ENCODE measurements at regions not wholly inside any gene's neighbourhood (a gene's known extent, or its start where the extent isn't known, plus 50 kb on each side); places are given as distances from the start of the nearest gene placed in this dataset.

DNA sequence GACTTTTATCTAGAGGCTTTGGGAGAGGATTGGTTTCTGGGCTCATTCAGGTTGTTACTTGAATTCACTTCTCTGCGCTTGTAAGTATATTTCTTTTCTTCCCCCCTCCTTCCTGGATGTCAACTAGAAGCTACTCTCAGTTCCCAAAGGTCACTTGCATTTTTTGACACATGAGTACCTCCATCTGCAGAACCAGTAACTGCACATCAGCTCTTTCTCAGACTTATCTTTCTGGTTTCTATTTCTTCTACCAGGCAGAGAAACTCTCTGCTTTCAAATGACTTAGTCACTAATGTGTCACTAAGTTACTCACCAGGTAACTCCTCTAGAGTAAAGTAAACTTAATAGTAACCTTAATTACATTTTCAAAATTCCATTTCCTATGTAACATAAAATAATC, 773.0 kb upstream of the LUZP2 start:
- ChIA-PET CTCF (no interaction called here), POLR2A (no interaction called here)
- TF ChIP-seq, protein P1, sequence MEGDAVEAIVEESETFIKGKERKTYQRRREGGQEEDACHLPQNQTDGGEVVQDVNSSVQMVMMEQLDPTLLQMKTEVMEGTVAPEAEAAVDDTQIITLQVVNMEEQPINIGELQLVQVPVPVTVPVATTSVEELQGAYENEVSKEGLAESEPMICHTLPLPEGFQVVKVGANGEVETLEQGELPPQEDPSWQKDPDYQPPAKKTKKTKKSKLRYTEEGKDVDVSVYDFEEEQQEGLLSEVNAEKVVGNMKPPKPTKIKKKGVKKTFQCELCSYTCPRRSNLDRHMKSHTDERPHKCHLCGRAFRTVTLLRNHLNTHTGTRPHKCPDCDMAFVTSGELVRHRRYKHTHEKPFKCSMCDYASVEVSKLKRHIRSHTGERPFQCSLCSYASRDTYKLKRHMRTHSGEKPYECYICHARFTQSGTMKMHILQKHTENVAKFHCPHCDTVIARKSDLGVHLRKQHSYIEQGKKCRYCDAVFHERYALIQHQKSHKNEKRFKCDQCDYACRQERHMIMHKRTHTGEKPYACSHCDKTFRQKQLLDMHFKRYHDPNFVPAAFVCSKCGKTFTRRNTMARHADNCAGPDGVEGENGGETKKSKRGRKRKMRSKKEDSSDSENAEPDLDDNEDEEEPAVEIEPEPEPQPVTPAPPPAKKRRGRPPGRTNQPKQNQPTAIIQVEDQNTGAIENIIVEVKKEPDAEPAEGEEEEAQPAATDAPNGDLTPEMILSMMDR (IDR thresholded peaks at IDR 0.05) = no peak
- DNase-seq (no peak), ATAC-seq (ENCODE audit: low read depth) (no peak)
- H3K27ac Mint-ChIP-seq = no peak overlapping the region
- intact Hi-C loops (cut with micrococcal nuclease) = no loop called here
- H3K4me3 Mint-ChIP-seq = no peak overlapping the region
- H3K4me1 Mint-ChIP-seq = no peaks in the 10 kb centered on the region
- no peaks in the 10 kb centered on the region for H3K36me3 Mint-ChIP-seq (ENCODE audit: low read depth)
- H3K27me3 Mint-ChIP-seq = no peaks in the 10 kb centered on the region
- peaks cover 3% of the 10 kb centered on the region for H3K9me3 Mint-ChIP-seq

DNA sequence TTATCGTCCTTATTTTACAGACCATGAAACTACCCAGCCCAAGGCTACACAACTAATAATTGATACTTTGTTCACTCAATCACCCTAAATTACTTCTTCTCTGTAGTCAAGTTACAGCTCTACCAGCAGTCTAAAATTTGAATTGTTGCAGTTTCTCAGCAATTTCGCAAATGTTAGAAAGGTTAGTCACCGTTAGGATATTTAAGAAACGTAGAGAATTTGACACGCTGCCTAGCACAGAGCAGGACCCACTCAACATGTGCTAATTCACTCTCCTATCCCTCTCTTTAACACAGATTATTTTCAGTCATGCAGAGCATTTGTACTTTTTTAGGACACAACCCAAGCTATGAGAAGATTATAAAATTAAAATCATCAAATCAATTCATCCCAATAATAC, 771.1 kb upstream of the LUZP2 start:
- DNase-seq = no peak

DNA sequence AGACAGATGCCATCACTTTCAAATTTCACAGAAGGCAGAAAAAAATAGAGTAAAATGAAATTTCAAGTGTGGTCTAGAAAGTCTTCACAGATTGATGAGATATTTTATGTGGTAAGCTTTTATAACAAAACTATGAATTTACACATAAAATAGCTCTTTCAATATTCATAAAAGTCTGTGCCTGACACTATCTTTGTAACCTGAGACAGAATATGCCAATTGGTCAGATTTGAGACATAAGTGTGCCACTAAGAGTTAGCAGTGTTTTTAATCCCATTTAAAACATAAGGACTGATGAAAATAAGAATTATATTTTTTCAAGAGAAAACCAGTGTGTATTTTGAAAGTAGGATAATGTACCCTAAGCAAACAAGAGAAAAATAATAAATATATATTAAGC, 769.5 kb upstream of the LUZP2 start:
- no peaks in the 10 kb centered on the region for H3K27me3 Mint-ChIP-seq
- ChIA-PET CTCF (no interaction called here), POLR2A (no interaction called here)
- no peaks in the 10 kb centered on the region for H3K9me3 Mint-ChIP-seq
- H3K36me3 Mint-ChIP-seq (ENCODE audit: low read depth) = no peaks in the 10 kb centered on the region
- intact Hi-C loops (cut with micrococcal nuclease) = no loop called here
- no peak for ATAC-seq (ENCODE audit: low read depth)
- H3K27ac Mint-ChIP-seq = no peak overlapping the region
- no peak for DNase-seq
- H3K4me3 Mint-ChIP-seq = no peak overlapping the region
- H3K4me1 Mint-ChIP-seq = no peaks in the 10 kb centered on the region
- TF ChIP-seq, protein P1 (IDR thresholded peaks at IDR 0.05) = no peak

More for the DNA sequence above, 771.1 kb upstream of the LUZP2 start:
- CTCF ChIA-PET = no interaction called here
- Mint-ChIP-seq H3K4me1 (no peaks in the 10 kb centered on the region), H3K27me3 (no peaks in the 10 kb centered on the region), H3K9me3 (no peaks in the 10 kb centered on the region), H3K4me3 (no peak overlapping the region), H3K36me3 (ENCODE audit: low read depth) (no peaks in the 10 kb centered on the region), H3K27ac (no peak overlapping the region)
- POLR2A ChIA-PET = no interaction called here
- TF ChIP-seq, protein P1 (IDR thresholded peaks at IDR 0.05) = no peak
- intact Hi-C loops (cut with micrococcal nuclease) = no loop called here
- ATAC-seq (ENCODE audit: low read depth) = no peak

DNA sequence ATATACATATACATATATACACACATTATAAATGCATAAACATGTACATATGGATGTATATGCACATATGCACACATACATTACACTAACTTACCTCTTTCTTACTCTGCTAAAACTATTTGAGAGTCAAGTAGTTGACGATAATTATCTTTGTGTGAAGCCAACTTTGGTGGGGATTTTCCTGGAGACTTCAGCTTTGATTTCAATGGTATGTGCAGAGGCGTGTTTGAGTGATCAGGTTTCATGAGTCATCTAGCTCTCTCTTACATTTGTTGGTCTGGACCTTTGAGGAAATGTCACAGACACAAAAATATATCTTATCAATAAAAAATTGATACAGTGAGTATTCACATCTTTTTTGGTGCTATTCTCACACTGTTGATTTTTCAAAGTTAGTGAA, 769.1 kb upstream of the LUZP2 start:
- TF ChIP-seq, protein P1 (IDR thresholded peaks at IDR 0.05) = no peak
- ChIA-PET CTCF (no interaction called here), POLR2A (no interaction called here)
- Mint-ChIP-seq H3K4me3 (no peak overlapping the region), H3K27ac (no peak overlapping the region), H3K9me3 (no peaks in the 10 kb centered on the region), H3K27me3 (no peaks in the 10 kb centered on the region), H3K4me1 (no peaks in the 10 kb centered on the region), H3K36me3 (ENCODE audit: low read depth) (no peaks in the 10 kb centered on the region)
- intact Hi-C loops (cut with micrococcal nuclease) = no loop called here
- no peak for ATAC-seq (ENCODE audit: low read depth)
- DNase-seq = no peak

DNA sequence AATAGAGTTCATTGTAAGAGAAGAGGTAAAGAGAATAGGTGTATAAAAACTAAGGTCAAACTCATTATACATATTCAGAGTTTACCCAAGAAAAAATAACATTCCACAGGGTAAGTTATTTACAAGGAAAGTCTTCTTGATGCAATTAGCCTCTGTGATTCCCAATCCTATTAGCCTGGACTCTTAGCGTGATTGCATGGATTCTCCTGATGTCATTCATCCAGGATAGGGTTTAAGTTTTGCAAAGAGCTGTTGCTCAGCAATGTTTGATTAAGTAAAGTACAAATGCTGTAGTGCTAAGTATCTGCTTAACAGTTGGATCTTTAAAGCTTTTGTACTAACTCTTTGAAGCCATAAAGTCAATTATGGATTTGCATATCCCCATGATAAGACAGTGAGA, 767.8 kb upstream of the LUZP2 start:
- ChIA-PET POLR2A (no interaction called here), CTCF (no interaction called here)
- H3K27ac Mint-ChIP-seq = no peak overlapping the region
- H3K4me3 Mint-ChIP-seq = no peak overlapping the region
- DNase-seq (no peak), ATAC-seq (ENCODE audit: low read depth) (no peak)
- TF ChIP-seq, protein P1 (IDR thresholded peaks at IDR 0.05) = no peak
- H3K4me1 Mint-ChIP-seq = no peaks in the 10 kb centered on the region
- no peaks in the 10 kb centered on the region for H3K27me3 Mint-ChIP-seq
- H3K36me3 Mint-ChIP-seq (ENCODE audit: low read depth) = no peaks in the 10 kb centered on the region
- no peaks in the 10 kb centered on the region for H3K9me3 Mint-ChIP-seq
- intact Hi-C loops (cut with micrococcal nuclease) = no loop called here
